Panc1 (cell line): ENCODE measurements at regions not wholly inside any gene's neighbourhood (a gene's known extent, or its start where the extent isn't known, plus 50 kb on each side); places are given as distances from the start of the nearest gene placed in this dataset.

ENCODE experiments used
- CTCF ChIP-seq: fragments of 450-650 bp; IDR thresholded peaks from 2 replicates; pipeline ENCODE4 v1.5.1; 2017; ENCODE audit warnings: mild to moderate bottlenecking
- POLR2AphosphoS5 ChIP-seq: IDR thresholded peaks from 2 replicates; pipeline ENCODE4 v1.6.1; 2012; ENCODE audit warnings: mild to moderate bottlenecking, low read depth, low read length, moderate library complexity

GRCh38 chr12:61525331-61525730, 734.9 kb upstream of the USP15 start:
- TF ChIP-seq CTCF (no peak), POLR2AphosphoS5 (no peak)
